GM19351 (cell line): ENCODE measurements at regions not wholly inside any gene's neighbourhood (a gene's known extent, or its start where the extent isn't known, plus 50 kb on each side); places are given as distances from the start of the nearest gene placed in this dataset.
"Not testable (repeated sequence)": the region's sequence is repeated elsewhere in the genome, so short reads cannot be mapped to it uniquely, and the experiment has no call there.

Source experiments
- ATAC-seq: cut with Tn5 transposase; IDR thresholded peaks from one replicate; pipeline ENCODE4 v1.9.1; 2021; ENCODE audit warnings: mild to moderate bottlenecking, moderate library complexity; ENCODE audit not compliant: unreplicated experiment

DNA sequence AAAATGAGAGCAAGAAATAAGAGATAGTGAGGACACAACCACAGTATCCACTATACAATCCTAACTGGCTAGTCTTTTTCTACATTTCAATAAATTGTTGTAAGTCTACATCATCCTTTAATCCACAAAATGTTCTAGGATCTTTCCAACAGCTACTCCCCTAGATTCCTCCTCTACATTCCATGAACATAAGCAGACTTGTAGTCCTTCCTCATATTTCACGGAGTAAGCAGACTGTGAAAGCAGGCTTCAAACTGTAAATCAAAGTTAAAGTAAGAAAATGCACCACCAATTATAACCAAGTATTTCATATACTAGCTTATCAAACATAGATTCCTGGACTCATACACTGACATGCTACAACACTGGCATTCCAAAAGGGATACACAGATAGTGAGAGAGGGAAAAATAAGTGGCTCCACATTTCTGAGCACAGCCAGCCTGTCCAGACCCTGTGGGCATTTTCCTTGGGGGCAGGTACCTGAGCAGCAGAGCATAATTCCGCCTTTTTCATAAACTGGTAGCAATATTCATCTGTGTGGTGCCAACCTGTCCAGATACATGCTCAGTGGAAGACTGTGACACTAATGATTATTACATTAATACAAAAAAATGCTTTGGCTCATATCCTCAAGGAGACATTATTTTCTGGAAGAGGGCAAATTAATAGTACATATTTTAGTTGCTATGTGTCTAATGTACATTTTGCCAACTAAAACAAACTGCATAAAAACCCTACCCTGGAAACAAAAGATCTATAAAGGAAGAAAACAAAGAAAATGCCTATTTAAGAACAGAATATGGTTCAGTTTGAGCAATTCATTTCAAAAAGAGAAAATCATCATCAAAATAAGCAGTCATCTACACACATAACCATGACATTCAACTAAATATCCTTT is 113.3 kb upstream of the FSCB start:
- ATAC-seq: no peak

DNA sequence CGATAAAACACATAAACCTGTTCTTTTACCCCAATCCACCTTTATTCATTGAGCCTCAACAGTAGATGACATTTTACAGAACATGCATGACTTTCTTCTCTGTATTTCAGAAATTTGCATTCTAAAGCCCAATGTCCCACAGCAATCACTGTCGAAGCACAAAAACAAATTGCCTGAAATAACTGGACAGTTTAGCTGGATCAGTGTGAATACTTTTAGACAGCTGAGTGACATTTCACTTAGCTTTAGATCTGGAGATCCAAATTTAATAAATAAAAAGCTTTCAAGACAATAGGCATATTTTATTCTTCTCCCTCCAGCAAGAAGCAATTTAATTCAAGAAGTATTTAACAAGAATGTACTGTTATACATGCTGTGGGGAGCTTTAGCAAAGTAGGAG is 109.1 kb upstream of the FSCB start:
- no peak for ATAC-seq

DNA sequence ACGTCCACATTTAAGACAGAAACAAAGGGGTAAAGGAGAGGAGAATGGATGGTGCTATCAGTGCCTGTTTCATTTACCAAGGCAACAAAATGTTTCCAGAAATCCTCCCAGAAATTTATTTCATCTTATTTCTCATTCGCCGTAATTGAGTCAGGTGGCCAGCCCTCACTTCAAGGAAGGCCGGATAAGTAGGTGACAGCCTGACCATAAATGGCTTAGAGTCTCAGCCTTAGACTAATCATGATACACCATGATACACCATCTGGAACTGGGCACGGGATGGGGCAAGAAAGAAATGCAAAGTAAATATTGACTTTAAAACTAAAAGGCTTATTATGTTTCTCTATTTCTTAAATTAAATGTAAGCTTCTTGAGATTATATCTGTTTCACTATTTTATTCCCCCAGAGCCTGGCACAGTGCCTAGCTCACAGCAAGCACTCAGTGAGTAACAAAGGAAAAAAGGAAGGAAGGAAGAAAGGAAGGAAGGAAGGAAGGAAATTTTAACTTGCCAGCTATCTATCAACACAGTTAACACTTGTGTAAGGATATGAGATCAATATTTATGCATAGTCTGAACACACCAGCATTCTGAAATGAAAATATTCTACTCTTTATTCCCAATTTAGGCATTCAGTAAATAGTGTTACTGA is 106.1 kb upstream of the FSCB start:
- no peak for ATAC-seq

DNA sequence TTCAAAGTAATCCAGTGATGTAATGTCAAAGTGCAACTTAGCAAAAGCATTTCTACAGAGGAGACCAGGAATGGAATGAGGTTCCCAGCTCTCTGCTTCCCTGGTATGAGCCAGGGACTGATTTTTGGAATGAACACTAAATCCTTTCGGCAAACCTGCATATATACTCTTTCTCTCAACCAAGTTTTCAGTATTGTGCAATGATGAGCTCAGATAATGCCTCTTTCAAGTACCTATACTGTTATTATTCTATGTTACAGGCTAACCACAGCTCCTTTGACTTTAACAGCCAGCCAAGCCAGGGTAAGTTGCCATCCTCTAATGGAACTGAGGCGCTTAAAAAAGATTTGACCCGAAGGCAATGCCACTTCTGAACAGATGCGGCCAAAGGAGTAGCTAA is 104.9 kb upstream of the FSCB start:
- no peak for ATAC-seq

DNA sequence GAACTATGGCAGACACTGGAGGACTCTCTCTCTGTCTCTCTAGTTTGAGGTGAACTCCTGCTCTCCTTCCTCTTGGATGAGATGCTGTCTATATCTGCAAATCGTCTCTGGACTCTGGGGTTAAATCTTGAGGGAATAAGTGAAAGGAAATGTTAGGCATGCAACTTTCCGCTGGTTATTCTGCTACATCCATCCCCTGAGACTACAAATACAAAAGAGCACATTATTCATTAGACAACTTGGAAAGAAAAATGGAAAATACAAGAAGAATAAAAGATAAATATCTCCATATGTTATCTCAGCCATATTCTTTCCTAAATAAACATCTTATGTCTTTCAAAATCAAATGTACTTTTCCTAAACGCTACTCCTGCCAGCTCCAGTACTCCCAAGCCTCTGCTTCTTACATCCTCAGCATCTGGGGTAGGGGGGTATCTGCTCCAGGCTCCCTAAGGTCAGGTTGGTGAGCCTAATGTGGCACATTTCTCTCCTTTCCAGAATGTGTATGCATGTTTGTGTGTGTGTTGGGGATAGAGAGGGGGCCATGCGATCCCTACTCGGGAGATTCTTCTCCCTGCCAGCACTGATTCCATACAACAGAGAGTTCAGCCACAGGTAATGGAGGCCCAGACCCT is 102.9 kb upstream of the FSCB start:
- ATAC-seq: no peak

DNA sequence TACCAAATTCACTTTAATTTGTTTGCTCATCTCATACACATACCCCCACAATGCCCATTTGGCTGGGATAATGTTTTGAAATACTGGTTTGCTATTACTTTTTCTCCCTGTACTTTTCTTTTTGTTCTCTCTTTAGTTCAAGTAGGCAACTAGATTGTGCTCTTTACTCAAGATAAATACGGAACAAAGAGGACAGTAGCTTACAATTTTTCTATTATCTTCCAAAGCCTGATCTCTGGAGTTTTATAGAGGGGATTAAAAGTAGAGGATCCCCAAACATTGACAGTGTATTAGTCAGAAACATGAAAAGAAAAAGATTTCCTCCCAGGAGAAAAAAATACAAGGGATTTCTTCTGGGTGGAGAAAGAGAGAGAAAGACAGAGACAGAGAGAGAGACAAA is 102.1 kb upstream of the FSCB start:
- no peak for ATAC-seq

DNA sequence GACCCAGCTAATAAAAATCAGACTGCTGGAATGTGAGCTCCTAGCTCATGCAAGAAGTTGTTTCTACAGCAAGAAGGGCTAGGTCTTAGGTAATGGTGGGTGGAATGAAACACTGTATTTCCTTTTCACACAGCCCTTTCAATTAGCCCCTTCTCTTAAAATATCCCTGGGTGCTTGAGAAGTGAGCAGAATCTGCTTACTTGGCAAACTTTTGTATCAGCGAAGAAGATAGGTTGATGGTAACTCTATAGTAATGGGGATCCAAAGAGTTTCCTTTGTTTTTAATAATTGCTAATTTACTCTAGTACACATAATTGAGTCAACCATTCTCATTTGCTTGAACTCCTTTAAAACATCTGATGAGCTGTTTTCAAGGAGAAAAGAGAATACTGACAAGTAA is 100.6 kb upstream of the FSCB start:
- no peak for ATAC-seq

DNA sequence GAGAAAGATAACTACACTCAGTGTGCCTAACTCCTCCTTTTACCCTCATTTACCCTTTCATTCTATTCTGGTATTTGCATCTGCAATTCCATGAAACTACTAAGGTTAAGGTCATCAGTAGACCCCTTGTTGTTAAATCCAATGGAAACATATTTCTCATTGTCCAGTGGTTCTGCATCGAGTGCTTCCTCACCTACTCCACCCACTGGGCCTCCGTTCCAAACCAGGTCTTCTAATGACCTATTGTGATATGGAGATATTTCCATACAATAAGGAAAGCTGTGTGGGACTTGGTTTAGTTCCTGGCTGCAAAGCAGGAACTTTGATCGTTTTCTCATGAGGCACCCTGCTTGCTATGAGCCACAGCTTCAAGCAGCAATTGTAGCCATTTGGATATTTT is 99.5 kb upstream of the FSCB start:
- no peak for ATAC-seq

DNA sequence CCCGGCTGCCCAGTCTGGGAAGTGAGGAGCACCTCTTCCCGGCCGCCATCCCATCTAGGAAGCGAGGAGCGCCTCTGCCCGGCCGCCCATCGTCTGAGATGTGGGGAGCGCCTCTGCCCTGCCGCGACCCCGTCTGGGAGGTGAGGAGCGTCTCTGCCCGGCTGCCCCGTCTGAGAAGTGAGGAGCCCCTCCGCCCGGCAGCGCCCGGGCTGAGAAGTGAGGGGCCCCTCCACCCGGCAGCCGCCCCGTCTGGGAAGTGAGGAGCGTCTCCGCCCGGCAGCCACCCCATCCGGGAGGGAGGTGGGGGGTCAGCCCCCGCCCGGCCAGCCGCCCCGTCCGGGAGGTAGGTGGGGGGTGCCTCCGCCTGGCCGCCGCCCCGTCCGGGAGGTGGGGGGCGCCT is 94.2 kb upstream of the FSCB start:
- ATAC-seq: not testable (repeated sequence)

DNA sequence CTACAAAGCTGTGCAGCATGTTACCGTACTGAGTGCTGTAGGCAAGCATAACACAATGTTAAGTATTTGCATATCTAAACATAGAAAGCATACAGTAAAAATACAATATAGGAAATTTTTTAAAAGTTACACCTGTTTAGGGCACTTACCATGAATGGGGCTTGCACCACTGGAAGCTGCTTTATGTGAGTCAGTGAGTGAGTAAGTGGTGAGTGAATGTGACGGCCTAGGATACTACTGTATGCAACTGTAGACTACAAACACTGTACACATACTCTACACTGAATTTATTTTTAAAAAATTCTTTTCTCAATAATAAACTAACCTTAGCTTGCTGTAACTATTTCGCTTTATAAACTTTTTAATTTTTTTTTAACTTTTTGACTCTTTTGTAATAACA is 82.1 kb upstream of the FSCB start:
- no peak for ATAC-seq

DNA sequence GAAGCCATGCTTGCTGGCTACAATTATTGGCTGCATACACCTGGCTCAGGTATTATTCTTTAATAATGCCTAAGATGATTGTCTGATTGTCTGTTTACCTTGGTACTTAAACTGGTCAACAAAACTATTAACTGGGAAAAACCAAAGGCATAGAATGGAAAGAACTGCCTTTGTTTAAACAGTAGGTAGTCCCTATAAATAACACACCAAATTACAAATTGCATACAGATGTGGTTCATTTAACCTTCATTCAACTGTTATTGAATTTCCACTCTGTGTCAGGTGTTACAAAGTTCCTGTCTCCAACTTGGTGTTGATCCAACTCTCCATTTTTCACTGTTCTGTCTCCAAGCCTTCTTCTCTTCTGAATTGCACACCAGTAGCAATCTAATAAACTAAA is 79.8 kb upstream of the FSCB start:
- ATAC-seq: no peak

DNA sequence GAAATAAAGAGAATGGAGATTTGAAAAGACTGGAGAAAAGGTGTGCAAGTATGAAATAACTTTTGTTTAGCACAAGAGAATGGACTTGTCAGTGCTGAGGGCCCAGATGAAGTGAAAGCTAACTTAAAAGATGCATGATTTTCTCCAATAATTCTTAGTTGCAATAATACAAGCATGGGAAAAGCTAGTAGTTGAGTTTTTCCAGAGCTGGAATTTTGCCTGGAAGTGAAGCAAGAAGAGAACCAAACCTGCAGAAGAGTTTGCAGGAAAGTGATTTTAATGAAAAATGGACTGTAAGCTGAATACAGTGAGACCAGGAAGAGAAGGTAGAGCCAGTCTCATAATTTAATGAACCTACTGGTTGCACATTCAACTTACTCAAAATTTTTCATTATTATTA is 69.3 kb upstream of the FSCB start:
- no peak for ATAC-seq

DNA sequence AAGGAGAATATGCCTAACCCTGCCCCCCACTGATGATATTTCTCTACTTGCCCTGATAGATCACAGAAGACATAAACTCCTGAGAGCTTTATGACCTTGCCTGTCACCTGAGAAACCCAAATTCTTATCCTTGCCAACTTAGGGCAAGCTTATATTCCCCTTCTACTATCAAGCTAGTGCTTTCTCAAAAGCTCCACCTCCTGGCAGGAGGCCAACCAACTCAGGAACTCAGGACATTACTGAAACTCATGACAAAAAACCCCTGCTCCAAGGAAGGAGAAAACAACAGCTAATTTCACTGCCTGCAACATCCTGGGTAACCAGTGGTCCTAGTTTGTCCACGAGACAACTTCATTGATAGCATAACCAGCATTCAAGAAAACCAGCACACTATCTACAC is 60.9 kb upstream of the FSCB start:
- no peak for ATAC-seq

DNA sequence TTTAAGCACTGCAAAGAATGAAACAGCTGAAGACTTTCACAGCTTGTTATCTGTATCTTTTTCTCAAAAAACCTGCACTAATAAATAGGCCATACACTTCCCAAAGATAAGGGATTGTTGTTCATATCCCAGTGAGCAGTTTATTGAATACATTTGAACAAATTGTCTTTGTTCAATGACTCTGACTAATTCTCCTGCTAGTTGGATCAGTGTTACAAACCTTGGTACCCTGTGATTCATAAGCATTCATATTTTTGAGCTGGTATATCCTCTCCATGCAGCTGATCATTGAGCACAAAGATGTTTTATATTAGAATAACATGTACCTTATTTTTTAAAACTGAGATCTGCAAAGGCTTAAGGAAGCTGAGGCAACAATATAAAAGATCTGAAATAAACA is 58.9 kb upstream of the FSCB start:
- ATAC-seq: no peak

DNA sequence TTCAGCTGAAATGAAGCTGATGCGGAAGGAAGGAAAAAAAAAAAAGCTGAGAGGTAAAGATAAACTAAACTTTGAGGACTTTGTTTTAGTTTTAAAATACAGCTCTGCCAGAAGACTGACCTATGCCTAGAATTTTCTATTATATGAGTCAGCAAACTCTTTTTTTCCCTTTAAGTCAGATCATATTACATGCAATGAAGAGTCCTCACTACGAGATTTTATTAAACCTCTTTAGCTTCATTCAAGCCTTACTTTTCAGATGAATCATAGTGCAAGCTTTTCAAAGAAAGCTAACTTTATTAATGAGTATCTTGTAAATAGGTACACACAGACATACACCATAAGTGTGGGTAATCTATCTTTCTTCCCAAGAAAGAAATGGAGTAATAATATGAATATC is 57.8 kb upstream of the FSCB start:
- ATAC-seq: no peak
